AG08395 (cell line): ENCODE measurements at regions not wholly inside any gene's neighbourhood (a gene's known extent, or its start where the extent isn't known, plus 50 kb on each side); places are given as distances from the start of the nearest gene placed in this dataset.
A peak's percentile ranks its signal among the peaks of the same experiment; 100 is the strongest.
"Not testable (repeated sequence)": the region's sequence is repeated elsewhere in the genome, so short reads cannot be mapped to it uniquely, and the experiment has no call there.

Source experiments
- DNase-seq: peaks from one replicate; pipeline ENCODE4 v3.0.0; 2012; ENCODE audit warnings: mixed read lengths, low spot score

GRCh38 chr1:195754874-195755273 lies 853.4 kb downstream of the KCNT2 start:
- DNase-seq: no peak

GRCh38 chr1:195754303-195754702 lies 853.9 kb downstream of the KCNT2 start:
- DNase-seq: no peak

- no peak for DNase-seq
Measured at GRCh38 chr1:195748969-195749368, 859.3 kb downstream of the KCNT2 start.

GRCh38 chr1:195745189-195746010 lies 862.8 kb downstream of the KCNT2 start:
- no peak for DNase-seq

DNA sequence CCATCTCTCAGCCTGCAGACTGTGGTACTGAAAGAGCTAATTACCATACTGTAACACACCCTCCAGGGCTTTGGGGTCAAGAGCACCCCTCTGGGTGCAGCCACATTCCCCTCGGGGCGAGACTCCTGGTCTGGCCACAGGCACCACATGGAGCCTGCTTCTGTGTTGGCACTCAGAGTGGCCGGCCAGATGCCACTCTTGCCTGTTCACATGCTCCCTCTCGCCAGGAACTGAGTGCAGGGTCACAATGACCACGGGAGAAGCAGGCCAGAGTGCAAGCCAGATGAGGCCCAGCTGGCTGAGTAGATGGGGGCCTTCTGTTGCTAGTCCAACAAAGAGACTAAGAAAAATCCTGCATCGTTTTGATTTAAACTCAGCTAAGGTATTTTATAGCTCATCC lies 864.0 kb downstream of the KCNT2 start:
- DNase-seq: no peak

DNA sequence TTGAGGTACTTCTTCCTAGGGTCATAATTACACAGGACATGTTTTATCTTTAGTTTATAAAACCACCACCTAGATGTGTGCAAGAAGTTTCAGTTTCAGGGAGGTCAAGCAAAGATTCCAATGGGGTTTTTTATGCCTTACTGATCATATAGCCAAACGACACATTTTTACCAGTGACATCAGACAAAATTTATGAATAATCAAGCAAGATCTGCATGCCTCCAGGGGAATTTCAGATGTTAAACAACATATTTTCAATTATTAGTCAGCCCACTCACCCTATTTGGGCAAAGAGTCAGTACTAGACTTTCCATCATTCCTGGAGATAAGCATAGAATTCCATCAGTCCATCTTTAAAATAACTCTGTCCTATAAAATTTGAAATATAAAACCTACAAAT lies 867.4 kb downstream of the KCNT2 start:
- peak; percentile 17 for DNase-seq

DNA sequence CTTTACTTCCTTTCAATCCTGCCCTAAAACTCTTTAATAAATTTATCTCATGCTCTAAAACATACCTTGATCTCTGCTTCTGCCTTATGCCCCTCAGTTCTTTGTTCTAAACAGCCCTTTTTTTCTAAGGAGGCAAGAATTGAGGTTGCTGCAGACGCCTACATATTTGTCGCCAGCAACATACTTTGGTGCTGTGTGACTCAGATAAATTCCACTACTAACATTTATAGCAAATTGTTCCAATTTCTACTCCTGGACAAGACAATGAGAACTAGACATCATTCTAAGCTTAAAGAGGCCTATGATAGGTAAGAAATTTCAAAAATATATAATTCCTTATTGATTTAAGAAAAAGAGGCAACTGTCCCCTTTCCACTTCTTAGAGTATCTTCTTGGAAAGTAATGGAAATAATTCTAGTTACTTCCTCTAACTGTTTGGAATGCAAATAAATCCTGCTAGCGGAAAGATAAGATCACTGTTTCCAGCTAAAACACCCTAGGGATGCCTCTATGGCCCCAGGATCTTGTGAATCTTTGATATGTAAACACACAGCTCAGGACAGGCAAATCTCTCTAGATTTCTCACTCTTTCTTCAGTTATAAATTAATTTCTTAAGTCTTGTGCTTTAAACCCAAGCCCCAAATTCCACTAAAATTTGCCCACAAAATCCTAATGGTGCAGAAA lies 869.1 kb downstream of the KCNT2 start:
- peak; percentile 39 for DNase-seq

DNA sequence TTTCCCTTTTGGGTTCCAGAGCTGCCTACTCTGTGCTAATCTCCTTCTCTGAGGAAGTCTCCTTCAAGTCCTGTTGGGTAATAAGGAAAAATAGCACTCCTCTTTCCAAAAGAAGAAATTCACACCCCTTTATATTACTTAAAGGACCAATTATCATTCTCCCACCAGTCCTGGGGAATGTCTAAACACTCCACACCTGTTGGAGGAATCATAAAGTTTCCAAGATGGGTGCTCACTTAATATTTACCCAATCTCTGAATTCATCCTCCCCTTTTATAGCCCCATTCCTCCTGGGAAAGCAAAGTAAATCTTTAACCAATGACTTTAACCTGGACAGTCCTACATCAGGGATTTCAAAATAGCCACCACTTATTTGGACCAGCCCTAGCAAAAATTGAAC lies 873.1 kb downstream of the KCNT2 start:
- DNase-seq: no peak

DNA sequence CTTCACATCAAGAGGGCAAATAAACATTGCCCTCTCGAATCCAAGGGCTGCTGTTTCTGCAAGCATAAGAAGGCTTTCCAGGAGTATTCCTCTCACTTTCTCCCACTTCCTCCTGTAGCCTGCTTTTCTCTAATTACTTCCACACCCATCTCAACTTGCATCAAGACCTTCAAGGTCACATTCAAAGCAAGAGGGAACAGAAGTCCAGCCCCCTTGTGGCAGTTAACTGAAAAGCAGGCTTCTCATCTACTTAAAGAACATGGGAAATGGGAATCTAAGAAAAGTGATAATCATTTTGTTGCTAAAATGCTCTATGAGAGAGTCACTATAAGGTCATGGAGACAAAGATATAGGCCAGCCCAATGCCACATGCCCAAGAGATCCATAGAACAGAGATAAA lies 874.4 kb downstream of the KCNT2 start:
- DNase-seq: no peak

DNA sequence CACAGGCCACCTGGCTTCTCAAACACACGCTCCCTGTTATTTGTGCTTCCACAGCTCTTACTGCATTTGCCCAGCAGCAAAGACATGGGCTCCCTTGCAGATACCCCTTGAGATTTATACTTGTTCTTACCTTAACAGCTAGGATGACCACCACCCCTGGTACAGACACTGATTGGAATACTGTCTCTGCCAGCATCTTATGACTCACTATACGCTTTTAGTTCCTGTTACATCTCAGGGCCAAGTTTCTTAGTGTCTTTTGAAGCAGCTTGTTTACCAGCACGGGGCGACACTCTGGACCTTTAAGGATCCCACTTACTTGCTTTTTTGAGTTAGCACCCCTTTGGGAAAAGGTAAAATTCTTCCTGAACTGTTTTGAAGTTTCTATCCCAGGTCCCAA lies 874.8 kb downstream of the KCNT2 start:
- no peak for DNase-seq

- no peak for DNase-seq
Measured at GRCh38 chr1:195731385-195731784, 876.9 kb downstream of the KCNT2 start.

GRCh38 chr1:195723796-195724194 lies 884.4 kb downstream of the KCNT2 start:
- no peak for DNase-seq

GRCh38 chr1:195722852-195723795 lies 885.1 kb downstream of the KCNT2 start:
- DNase-seq: not testable (repeated sequence)

DNA sequence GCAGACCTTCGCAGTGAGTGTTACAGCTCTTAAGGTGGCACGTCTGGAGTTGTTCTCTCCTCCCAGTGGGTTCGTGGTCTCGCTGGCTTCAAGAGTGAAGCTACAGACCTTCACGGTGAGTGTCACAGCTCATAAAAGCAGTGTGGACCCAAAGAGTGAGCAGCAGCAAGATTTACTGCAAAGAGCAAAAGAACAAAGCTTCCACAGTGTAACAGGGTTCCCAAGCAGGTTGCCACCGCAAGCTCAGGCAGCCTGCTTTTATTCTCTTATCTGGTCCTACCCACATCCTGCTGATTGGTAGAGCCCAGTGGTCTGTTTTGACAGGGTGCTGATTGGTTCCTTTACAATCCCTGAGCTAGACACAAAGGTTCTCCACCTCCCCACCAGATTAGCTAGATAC lies 886.1 kb downstream of the KCNT2 start:
- not testable (repeated sequence) for DNase-seq

DNA sequence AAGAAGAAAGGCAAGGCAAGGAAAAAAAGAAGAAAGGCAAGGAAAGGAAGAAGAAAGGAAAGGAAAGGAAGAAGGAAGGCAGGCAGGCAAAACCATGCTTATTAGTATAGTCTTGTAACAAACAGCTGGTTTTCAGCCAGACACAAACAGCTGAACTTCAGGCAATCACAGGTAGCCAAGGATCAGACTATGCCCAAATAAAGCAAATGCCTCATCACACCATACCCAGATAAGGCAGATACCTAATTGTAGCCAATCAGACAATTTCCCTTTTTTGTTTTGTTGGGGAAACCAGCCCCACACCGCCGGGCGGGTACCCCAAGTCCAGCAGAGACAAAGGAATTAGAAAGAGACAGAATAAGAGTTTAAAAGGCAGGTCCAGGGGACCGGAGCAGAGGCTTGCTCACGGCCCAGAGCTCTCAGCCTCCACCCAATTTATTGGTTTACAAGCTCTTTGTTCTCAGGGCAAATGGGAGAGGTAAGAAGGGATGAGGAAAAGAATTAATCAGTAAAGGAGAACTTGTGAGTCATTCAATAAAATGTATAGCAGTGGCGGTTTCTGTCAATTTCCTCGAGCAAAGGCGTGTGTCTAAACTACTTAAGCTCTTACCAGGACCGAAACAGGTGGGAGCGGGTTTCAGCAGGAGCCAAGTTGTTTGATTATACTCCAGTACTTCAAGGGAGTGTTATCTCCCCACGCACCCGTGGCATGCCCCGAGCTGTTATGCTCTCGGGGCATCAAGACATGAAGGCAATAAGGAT lies 886.8 kb downstream of the KCNT2 start:
- DNase-seq: no peak

DNA sequence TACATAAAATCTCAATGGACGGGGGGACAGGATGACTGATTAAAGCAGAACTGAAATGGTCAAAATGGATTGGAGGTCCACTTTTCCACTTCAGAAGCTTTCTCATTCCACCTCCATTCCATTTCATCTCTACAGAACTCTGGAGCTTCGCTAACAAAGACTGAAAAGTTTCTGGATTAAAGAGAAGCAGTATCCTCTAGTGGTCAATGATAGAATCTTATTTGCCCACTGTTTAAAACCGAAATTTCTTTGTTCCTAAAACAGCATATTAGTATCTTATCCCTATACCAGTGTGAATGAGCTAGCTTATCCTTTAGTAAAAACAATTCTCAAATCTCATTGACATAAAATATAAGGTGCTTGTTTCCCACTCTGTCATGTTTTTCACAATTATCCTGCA lies 890.6 kb downstream of the KCNT2 start:
- peak; percentile 63 for DNase-seq

- no peak for DNase-seq
Measured at GRCh38 chr1:195715652-195716051, 892.6 kb downstream of the KCNT2 start.

DNA sequence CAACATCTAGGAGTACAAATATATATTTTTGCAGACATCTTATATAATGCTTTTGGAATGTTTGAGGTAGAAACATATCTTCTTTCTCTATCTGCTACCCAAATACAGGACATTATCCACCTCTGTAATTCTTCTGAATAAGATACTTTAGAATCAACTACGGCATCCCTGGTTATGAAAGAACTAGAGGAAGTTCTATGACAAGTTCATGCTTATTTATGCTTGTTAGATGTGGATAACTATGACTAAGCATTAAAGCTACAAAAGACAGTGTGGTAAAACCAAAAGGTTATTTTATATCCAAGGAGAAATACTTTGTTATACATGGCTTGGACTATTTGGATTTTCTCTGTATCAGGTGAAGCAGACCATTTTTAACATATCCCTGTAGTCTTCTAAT lies 894.0 kb downstream of the KCNT2 start:
- DNase-seq: peak; percentile 53

- no peak for DNase-seq
Measured at GRCh38 chr1:195709821-195710220, 898.4 kb downstream of the KCNT2 start.

GRCh38 chr1:195704028-195704427 lies 904.2 kb downstream of the KCNT2 start:
- DNase-seq: no peak

DNA sequence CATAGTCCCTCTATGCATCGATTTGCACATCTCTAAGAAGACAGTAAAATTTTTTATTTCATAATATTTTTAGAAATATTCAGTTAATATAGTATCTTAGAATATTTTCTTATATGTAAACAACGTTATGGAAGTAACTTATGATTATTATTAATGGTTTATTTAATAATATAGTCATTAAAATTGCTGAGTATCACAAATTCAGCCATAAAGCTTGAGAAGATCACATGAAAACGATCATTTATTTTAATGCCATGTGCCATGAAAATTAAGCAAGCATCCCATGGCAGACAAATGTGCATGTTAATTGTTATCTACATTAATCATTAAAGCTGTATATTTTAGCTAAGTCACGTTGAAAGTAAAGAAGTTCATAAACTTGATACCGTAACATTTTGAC lies 907.1 kb downstream of the KCNT2 start:
- DNase-seq: no peak

- no peak for DNase-seq
Measured at GRCh38 chr1:195697130-195697529, 911.1 kb downstream of the KCNT2 start.
